Activated B cell treated with CpG ODN at 0.5 μM for 24 hours (primary cell): ENCODE measurements at regions not wholly inside any gene's neighbourhood (a gene's known extent, or its start where the extent isn't known, plus 50 kb on each side); places are given as distances from the start of the nearest gene placed in this dataset.

Experiments used
- ATAC-seq: fragments of 200-7000 bp; cut with Tn5 transposase; one replicate; pipeline ENCODE4 v1.10.0; 2021; ENCODE audit warnings: low read depth, mild to moderate bottlenecking, moderate library complexity
- CTCF ChIA-PET: fragments of 350-600 bp; sonication (Branson Sonifier 250); formaldehyde crosslinking; loops from one replicate; lab custom pipeline; 2021; ENCODE audit warnings: antibody characterized with exemption; lab: Charles Lee
- POLR2A ChIA-PET: fragments of 350-600 bp; sonication (Branson Sonifier 250); formaldehyde crosslinking; loops from one replicate; lab custom pipeline; 2021; ENCODE audit warnings: antibody characterized with exemption; lab: Charles Lee
- DNase-seq: peaks from one replicate; pipeline ENCODE4 v3.0.0; 2022
- H3K27ac Mint-ChIP-seq: one replicate; pipeline ENCODE4 v1.8.0; 2020; ENCODE audit warnings: mixed read lengths
- H3K27me3 Mint-ChIP-seq: one replicate; pipeline ENCODE4 v1.8.0; 2021; ENCODE audit warnings: mixed read lengths
- H3K36me3 Mint-ChIP-seq: one replicate; pipeline ENCODE4 v1.8.0; 2021; ENCODE audit warnings: low read depth, mixed read lengths
- H3K4me1 Mint-ChIP-seq: one replicate; pipeline ENCODE4 v1.8.0; 2021; ENCODE audit warnings: mixed read lengths
- H3K4me3 Mint-ChIP-seq: one replicate; pipeline ENCODE4 v1.8.0; 2020; ENCODE audit warnings: mild to moderate bottlenecking, mixed read lengths
- H3K9me3 Mint-ChIP-seq: one replicate; pipeline ENCODE4 v1.8.0; 2020; ENCODE audit warnings: mixed read lengths
- CTCF ChIP-seq: fragments of 200-600 bp; IDR thresholded peaks from one replicate; pipeline ENCODE4 v1.8.0; 2022; ENCODE audit warnings: antibody characterized with exemption, mild to moderate bottlenecking
- intact Hi-C: fragments of 100-400 bp; cut with micrococcal nuclease; formaldehyde crosslinking; loops from one replicate; pipeline ENCODE4 v1.15.1; 2024

- ChIA-PET CTCF (no interaction called here), POLR2A (no interaction called here)
- TF ChIP-seq CTCF: no peak
- intact Hi-C loops: no loop called here
- no peaks in the 10 kb centered on the region for H3K27me3 Mint-ChIP-seq
- H3K4me3 Mint-ChIP-seq: no peak overlapping the region
- ATAC-seq (no peak), DNase-seq (no peak)
- H3K9me3 Mint-ChIP-seq: no peaks in the 10 kb centered on the region
- no peaks in the 10 kb centered on the region for H3K4me1 Mint-ChIP-seq
- H3K36me3 Mint-ChIP-seq: peaks cover 16% of the 10 kb centered on the region
- H3K27ac Mint-ChIP-seq: no peak overlapping the region
These were observed 78.9 kb upstream of the SPIN4 start for GRCh38 chrX:63430026-63430425.

GRCh38 chrX:63428348-63428747, 77.2 kb upstream of the SPIN4 start:
- ATAC-seq: no peak
- CTCF ChIA-PET: no interaction called here

GRCh38 chrX:63426519-63426918, 75.4 kb upstream of the SPIN4 start:
- CTCF ChIA-PET: no interaction called here
- intact Hi-C loops: no loop called here
- H3K27ac Mint-ChIP-seq: no peak overlapping the region
- DNase-seq: no peak
- POLR2A ChIA-PET: no interaction called here
- no peak for ATAC-seq
- TF ChIP-seq CTCF: no peak
- peaks cover 15% of the 10 kb centered on the region for H3K36me3 Mint-ChIP-seq
- no peaks in the 10 kb centered on the region for H3K27me3 Mint-ChIP-seq
- H3K9me3 Mint-ChIP-seq: no peaks in the 10 kb centered on the region
- H3K4me1 Mint-ChIP-seq: no peaks in the 10 kb centered on the region
- H3K4me3 Mint-ChIP-seq: no peak overlapping the region

More at GRCh38 chrX:63428348-63428747, 77.2 kb upstream of the SPIN4 start:
- Mint-ChIP-seq H3K27ac (no peak overlapping the region), H3K4me1 (no peaks in the 10 kb centered on the region), H3K9me3 (no peaks in the 10 kb centered on the region), H3K27me3 (no peaks in the 10 kb centered on the region), H3K36me3 (peaks cover 22% of the 10 kb centered on the region), H3K4me3 (no peak overlapping the region)
- POLR2A ChIA-PET: no interaction called here
- intact Hi-C loops: no loop called here
- DNase-seq: no peak
- TF ChIP-seq CTCF: no peak

GRCh38 chrX:63424063-63424462, 72.9 kb upstream of the SPIN4 start:
- Mint-ChIP-seq H3K9me3 (peaks cover 4% of the 10 kb centered on the region), H3K27me3 (no peaks in the 10 kb centered on the region), H3K36me3 (peaks cover 15% of the 10 kb centered on the region), H3K27ac (no peak overlapping the region), H3K4me3 (no peak overlapping the region), H3K4me1 (no peaks in the 10 kb centered on the region)
- ChIA-PET POLR2A (no interaction called here), CTCF (no interaction called here)
- no peak for TF ChIP-seq CTCF
- intact Hi-C loops: no loop called here
- ATAC-seq (no peak), DNase-seq (no peak)

- ATAC-seq: no peak
- intact Hi-C loops: no loop called here
- Mint-ChIP-seq H3K4me1 (no peaks in the 10 kb centered on the region), H3K9me3 (peaks cover 7% of the 10 kb centered on the region), H3K27ac (no peak overlapping the region), H3K4me3 (no peak overlapping the region), H3K36me3 (peaks cover 15% of the 10 kb centered on the region), H3K27me3 (no peaks in the 10 kb centered on the region)
- TF ChIP-seq CTCF: no peak
- ChIA-PET POLR2A (no interaction called here), CTCF (no interaction called here)
- DNase-seq: no peak
These were observed 70.3 kb upstream of the SPIN4 start for GRCh38 chrX:63421411-63421810.
